HG03575 (cell line): ENCODE measurements at regions not wholly inside any gene's neighbourhood (a gene's known extent, or its start where the extent isn't known, plus 50 kb on each side); places are given as distances from the start of the nearest gene placed in this dataset.
"Not testable (repeated sequence)": the region's sequence is repeated elsewhere in the genome, so short reads cannot be mapped to it uniquely, and the experiment has no call there.

Experiments used
- ATAC-seq: cut with Tn5 transposase; IDR thresholded peaks from one replicate; pipeline ENCODE4 v1.9.1; 2021; ENCODE audit not compliant: unreplicated experiment, insufficient number of reproducible peaks, low FRiP score; ENCODE audit errors: extremely low read depth

GRCh38 chr3:143175940-143176894 lies 56.6 kb downstream of the CHST2 start:
- not testable (repeated sequence) for ATAC-seq

GRCh38 chr3:143177965-143178364 lies 58.4 kb downstream of the CHST2 start:
- not testable (repeated sequence) for ATAC-seq

GRCh38 chr3:143178775-143179548 lies 59.4 kb downstream of the CHST2 start:
- not testable (repeated sequence) for ATAC-seq

GRCh38 chr3:143179603-143180002 lies 60.0 kb downstream of the CHST2 start:
- ATAC-seq = no peak

- ATAC-seq = not testable (repeated sequence)
Measured at GRCh38 chr3:143180860-143181259, 61.3 kb downstream of the CHST2 start.

- ATAC-seq = not testable (repeated sequence)
Measured at GRCh38 chr3:143181977-143182376, 62.4 kb downstream of the CHST2 start.

- no peak for ATAC-seq
Measured at GRCh38 chr3:143182866-143183664, 63.5 kb downstream of the CHST2 start.

GRCh38 chr3:143183665-143183964 lies 64.0 kb downstream of the CHST2 start:
- no peak for ATAC-seq

GRCh38 chr3:143184099-143184498 lies 64.5 kb downstream of the CHST2 start:
- no peak for ATAC-seq

- no peak for ATAC-seq
Measured at GRCh38 chr3:143185401-143185800, 65.8 kb downstream of the CHST2 start.

GRCh38 chr3:143187111-143187510 lies 67.5 kb downstream of the CHST2 start:
- ATAC-seq = no peak

- no peak for ATAC-seq
Measured at GRCh38 chr3:143188881-143189280, 69.3 kb downstream of the CHST2 start.

GRCh38 chr3:143190101-143190500 lies 70.5 kb downstream of the CHST2 start:
- no peak for ATAC-seq

- no peak for ATAC-seq
Measured at GRCh38 chr3:143192193-143192592, 72.6 kb downstream of the CHST2 start.

GRCh38 chr3:143200001-143200924 lies 80.7 kb downstream of the CHST2 start:
- ATAC-seq = no peak

- ATAC-seq = no peak
Measured at GRCh38 chr3:143201045-143201444, 81.5 kb downstream of the CHST2 start.

GRCh38 chr3:143201870-143202752 lies 82.5 kb downstream of the CHST2 start:
- ATAC-seq = no peak
